GM13977 (cell line): ENCODE measurements at regions not wholly inside any gene's neighbourhood (a gene's known extent, or its start where the extent isn't known, plus 50 kb on each side); places are given as distances from the start of the nearest gene placed in this dataset.

ENCODE experiments used
- DNase-seq: peaks from one replicate; pipeline ENCODE4 v3.0.0; 2012; ENCODE audit warnings: low spot score
- in situ Hi-C: fragments of 300-500 bp; cut with MboI; formaldehyde crosslinking; loops from one replicate; pipeline ENCODE4 v1.12.0; 2022; ENCODE audit warnings: low sequenced_read_pairs, low pct_unique_long_range_greater_than_20kb, mixed read lengths, inconsistent platforms; ENCODE audit not compliant: unreplicated experiment
- TF ChIP-seq, protein P1 (sequence below): IDR thresholded peaks from 2 replicates; pipeline ENCODE4 v1.5.1; 2012; ENCODE audit warnings: mild to moderate bottlenecking, control low read depth; ENCODE audit not compliant: insufficient read depth; ENCODE audit errors: extremely low read depth, missing control alignments

GRCh38 chr1:29519108-29519787, 282.9 kb downstream of the PTPRU start:
- TF ChIP-seq, protein P1, sequence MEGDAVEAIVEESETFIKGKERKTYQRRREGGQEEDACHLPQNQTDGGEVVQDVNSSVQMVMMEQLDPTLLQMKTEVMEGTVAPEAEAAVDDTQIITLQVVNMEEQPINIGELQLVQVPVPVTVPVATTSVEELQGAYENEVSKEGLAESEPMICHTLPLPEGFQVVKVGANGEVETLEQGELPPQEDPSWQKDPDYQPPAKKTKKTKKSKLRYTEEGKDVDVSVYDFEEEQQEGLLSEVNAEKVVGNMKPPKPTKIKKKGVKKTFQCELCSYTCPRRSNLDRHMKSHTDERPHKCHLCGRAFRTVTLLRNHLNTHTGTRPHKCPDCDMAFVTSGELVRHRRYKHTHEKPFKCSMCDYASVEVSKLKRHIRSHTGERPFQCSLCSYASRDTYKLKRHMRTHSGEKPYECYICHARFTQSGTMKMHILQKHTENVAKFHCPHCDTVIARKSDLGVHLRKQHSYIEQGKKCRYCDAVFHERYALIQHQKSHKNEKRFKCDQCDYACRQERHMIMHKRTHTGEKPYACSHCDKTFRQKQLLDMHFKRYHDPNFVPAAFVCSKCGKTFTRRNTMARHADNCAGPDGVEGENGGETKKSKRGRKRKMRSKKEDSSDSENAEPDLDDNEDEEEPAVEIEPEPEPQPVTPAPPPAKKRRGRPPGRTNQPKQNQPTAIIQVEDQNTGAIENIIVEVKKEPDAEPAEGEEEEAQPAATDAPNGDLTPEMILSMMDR: no peak
- in situ Hi-C loops: no loop called here
- no peak for DNase-seq

DNA sequence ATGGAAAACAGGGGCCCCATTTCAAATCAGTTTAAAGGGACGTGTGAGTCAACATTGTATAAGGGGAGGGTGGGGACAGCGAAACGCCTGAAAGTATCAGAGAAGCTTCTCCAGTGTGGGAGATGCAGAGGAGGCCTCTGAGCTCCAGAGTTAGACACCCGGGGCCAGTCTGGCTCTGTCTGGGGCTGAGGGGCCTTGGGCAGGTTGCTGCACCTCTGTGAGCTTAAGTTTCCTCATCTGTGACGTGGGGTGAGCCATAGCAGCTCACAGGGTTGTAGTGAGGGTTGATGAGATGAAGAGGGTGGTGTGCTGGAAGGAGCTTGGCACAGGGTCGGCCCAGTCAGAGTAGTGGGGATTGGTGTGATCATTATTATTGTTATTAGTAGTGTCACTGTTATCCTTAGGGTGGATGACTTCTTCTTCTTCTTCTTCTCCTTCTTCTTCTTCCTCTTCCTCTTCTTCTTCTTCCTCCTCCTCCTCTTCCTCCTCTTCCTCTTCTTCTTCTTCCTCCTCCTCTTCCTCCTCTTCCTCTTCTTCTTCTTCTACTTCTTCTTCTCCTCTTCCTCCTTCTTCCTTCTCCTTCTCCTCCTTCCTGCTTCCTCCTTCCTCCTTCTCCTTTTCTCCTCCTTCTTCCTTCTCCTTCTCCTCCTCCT, 282.0 kb downstream of the PTPRU start:
- TF ChIP-seq, protein P1: no peak
- DNase-seq: no peak
- in situ Hi-C loops: no loop called here

DNA sequence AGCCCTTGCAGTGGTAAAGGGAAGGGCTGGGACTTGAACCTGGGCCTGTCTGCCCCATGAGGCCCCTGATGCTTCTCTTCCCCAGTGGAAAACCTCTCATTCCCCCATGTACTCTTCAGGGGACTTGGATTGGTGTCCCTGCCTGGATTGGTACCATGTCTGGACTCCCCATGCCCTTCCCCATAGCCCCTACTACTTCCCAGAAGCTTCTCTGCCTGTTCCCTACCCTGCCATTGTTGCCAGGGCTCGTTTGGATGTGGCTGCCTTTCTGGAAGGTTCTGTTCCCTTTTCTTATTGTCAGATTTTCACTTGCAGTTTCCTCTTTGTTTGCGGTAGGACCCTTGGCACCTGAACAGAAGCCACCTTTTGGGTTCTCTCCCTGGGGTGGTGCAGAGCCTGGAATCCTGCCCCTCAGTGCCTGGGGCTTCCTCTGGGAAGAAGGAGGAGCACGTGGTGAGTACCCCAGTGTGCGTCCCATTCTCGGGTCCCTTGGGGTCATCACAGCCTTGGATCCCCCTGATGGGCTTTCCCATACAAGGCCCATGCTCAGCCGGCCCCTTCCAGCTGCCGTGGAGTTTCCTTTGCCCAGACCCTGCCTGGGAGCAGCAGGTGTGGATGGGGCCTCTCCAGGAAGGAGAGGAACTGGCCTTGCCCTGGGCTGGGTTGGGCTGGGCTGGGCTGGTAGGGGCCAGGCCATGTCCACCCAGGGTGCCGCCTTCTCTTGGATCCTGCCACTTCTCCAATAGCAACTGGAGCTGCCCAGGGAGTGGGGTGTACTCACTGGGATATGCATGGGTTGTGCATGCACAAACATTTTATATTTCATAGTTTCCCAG, 281.1 kb downstream of the PTPRU start:
- TF ChIP-seq, protein P1: no peak
- DNase-seq: no peak
- in situ Hi-C loops: no loop called here

DNA sequence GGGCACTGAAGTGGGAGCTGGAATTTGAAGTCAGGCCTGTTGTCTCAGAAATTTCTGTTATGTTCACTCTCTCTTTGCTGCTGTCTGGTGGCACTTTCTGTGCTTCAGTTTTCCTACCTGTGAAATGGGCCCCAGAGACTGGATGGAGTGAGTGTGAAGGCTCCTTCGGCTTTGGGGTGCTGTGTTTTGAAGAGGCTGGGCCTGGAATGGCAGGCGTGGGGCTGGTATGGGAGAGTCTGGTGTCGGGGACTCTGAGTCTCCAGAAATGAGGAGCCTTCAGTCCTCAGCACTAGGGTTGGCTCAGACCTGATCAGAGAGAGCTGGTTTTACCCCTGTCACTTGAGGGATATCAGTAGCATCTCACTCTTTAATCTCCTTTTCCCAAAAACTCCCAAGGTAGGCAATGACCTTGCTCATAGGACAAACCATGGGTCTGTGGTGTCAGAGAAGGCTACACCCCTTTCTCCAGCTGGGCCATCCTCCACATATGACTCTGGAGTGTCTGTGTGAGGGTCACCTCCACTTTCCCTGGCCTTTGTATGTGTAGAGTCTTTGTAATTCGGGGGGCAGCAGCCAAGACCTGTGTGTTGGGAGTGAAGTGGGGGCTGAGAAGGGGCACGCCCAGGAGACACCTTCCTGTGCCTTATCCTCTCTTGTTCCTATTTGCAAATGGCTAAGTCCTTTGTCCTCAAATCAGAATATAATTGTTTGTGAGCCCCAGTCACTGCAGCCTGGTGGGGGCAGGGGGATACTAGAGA, 279.9 kb downstream of the PTPRU start:
- in situ Hi-C loops: no loop called here
- TF ChIP-seq, protein P1: no peak
- DNase-seq: no peak

DNA sequence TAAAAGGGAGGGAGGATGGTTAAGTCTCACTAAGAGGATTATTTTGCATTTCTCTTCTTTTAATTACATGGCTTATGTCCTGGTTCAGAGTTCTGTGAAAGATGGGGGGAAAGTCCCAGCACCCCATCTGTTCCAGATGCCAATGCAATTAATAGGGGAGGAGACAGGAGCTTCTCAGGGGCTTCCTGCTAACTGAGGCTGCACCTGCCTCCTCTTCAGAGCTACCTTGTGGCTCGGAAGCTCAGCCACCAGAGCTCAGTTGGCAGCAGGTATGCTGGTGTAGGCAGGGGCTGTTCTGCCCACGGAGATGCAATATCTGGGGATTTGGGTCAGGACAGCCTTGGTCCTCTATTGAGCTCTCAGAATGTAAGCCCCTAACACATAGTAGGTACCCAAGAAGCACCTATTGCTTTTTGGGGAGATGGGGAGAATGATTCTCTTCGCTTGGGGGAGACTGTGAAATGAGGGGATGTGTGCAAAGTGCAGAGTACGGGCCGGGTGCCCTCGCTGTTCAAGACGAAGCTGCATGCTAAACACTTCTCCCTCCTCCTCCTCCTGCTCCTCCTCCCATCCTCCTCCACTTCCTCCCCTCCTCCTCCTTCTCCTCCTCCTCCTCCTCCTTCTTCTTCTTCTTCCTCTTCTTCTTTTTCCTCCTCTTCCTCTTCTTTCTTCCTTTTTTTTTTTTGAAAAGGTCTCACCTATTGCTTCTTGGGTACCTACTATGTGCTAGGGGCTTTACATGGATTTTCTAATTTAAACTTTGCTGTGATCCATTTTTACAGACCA, 279.0 kb downstream of the PTPRU start:
- TF ChIP-seq, protein P1: no peak
- in situ Hi-C loops: no loop called here

More for the DNA sequence above, 279.0 kb downstream of the PTPRU start:
- DNase-seq: no peak
